Suprapubic skin (tissue), 4 donors: ENCODE measurements at regions not wholly inside any gene's neighbourhood (a gene's known extent, or its start where the extent isn't known, plus 50 kb on each side); places are given as distances from the start of the nearest gene placed in this dataset.
A peak's percentile ranks its signal among the peaks of the same experiment; 100 is the strongest.
"Not testable (repeated sequence)": the region's sequence is repeated elsewhere in the genome, so short reads cannot be mapped to it uniquely, and the experiment has no call there.

ENCODE experiments used
- DNase-seq, 2 donors: peaks; one replicate each; pipeline ENCODE4 v3.0.0-alpha.2; 2019; ENCODE audit warnings: low spot score in 2 of 2
- H3K27ac ChIP-seq: fragments of 200-600 bp; sonication (generic); one replicate; pipeline ENCODE4 v1.5.1; 2019
- H3K27me3 ChIP-seq: fragments of 200-600 bp; sonication (generic); one replicate; pipeline ENCODE4 v1.5.1; 2019
- H3K36me3 ChIP-seq: fragments of 200-600 bp; sonication (generic); one replicate; pipeline ENCODE4 v1.5.1; 2019
- H3K4me1 ChIP-seq: fragments of 200-600 bp; sonication (generic); one replicate; pipeline ENCODE4 v1.5.1; 2019
- H3K4me3 ChIP-seq: fragments of 200-600 bp; sonication (generic); one replicate; pipeline ENCODE4 v1.5.1; 2019; ENCODE audit warnings: mild to moderate bottlenecking
- H3K9me3 ChIP-seq: fragments of 200-600 bp; sonication (generic); one replicate; pipeline ENCODE4 v1.5.1; 2019
- CTCF ChIP-seq, 2 donors: fragments of 200-600 bp in 1 of 2; fragments of 450-650 bp in 1 of 2; sonication (generic) in 1 of 2; IDR thresholded peaks; one replicate each; pipeline ENCODE4 v1.5.1; 2016 to 2019; ENCODE audit warnings: antibody characterized with exemption in 2 of 2, mild to moderate bottlenecking in 1 of 2, moderate library complexity in 1 of 2
- EP300 ChIP-seq: sonication (generic); formaldehyde crosslinking; IDR thresholded peaks from one replicate; pipeline ENCODE4 v1.6.1; 2017; ENCODE audit warnings: antibody characterized with exemption
- POLR2A ChIP-seq, 2 donors: fragments of 450-650 bp; IDR thresholded peaks; one replicate each; pipeline ENCODE4 v1.6.1; 2017; ENCODE audit warnings: antibody characterized with exemption in 2 of 2, mild to moderate bottlenecking in 2 of 2, moderate library complexity in 2 of 2
- POLR2AphosphoS5 ChIP-seq, 3 donors: sonication (generic); formaldehyde crosslinking; IDR thresholded peaks; one replicate each; pipeline ENCODE4 v1.6.1; 2017; ENCODE audit warnings: antibody characterized with exemption in 3 of 3
- WGBS: methylation state at CpG from one replicate; pipeline ENCODE4 v1.1.5; 2018; 5-methylcytosine and 5-hydroxymethylcytosine counted together

GRCh38 chr3:152147748-152148147 is 121.0 kb upstream of the MBNL1 start:
- Histone ChIP-seq H3K27ac (no peak overlapping the region), H3K27me3 (no peaks in the 10 kb centered on the region), H3K4me1 (no peaks in the 10 kb centered on the region), H3K36me3 (no peaks in the 10 kb centered on the region), H3K4me3 (no peak overlapping the region), H3K9me3 (no peaks in the 10 kb centered on the region)
- TF ChIP-seq POLR2A (IDR thresholded peaks at IDR 0.05) = no peak
- no peak for TF ChIP-seq CTCF (IDR thresholded peaks at IDR 0.05)
- TF ChIP-seq POLR2AphosphoS5 (IDR thresholded peaks at IDR 0.05) = no peak
- TF ChIP-seq EP300 = no peak
- DNase-seq = no peak

- Histone ChIP-seq H3K27ac (no peak overlapping the region), H3K27me3 (no peaks in the 10 kb centered on the region), H3K9me3 (no peaks in the 10 kb centered on the region), H3K4me3 (no peak overlapping the region), H3K4me1 (no peaks in the 10 kb centered on the region), H3K36me3 (no peaks in the 10 kb centered on the region)
- TF ChIP-seq CTCF (IDR thresholded peaks at IDR 0.05) (no peak), EP300 (no peak), POLR2AphosphoS5 (IDR thresholded peaks at IDR 0.05) (no peak), POLR2A (IDR thresholded peaks at IDR 0.05) (no peak)
- no peak for DNase-seq
- WGBS = 83% methylated on average over 1 of the region's 1 CpG
Observed at GRCh38 chr3:152148579-152148978, 120.2 kb upstream of the MBNL1 start.

- Histone ChIP-seq H3K4me1 (no peaks in the 10 kb centered on the region), H3K36me3 (no peaks in the 10 kb centered on the region), H3K27me3 (no peaks in the 10 kb centered on the region), H3K27ac (no peak overlapping the region), H3K4me3 (no peak overlapping the region), H3K9me3 (no peaks in the 10 kb centered on the region)
- no peak for DNase-seq
- 64% methylated on average over 1 of the region's 1 CpG for WGBS
- TF ChIP-seq EP300 = no peak
- TF ChIP-seq POLR2A (IDR thresholded peaks at IDR 0.05) = no peak
- TF ChIP-seq POLR2AphosphoS5 (IDR thresholded peaks at IDR 0.05) = no peak
- TF ChIP-seq CTCF (IDR thresholded peaks at IDR 0.05) = no peak
Observed at GRCh38 chr3:152149832-152150231, 118.9 kb upstream of the MBNL1 start.

- H3K4me1 ChIP-seq = no peaks in the 10 kb centered on the region
- peak overlapping the region; percentile 21 for H3K27ac ChIP-seq
- TF ChIP-seq CTCF (IDR thresholded peaks at IDR 0.05) (no peak), EP300 (no peak), POLR2A (IDR thresholded peaks at IDR 0.05) (no peak), POLR2AphosphoS5 (IDR thresholded peaks at IDR 0.05) (no peak)
- H3K9me3 ChIP-seq = no peaks in the 10 kb centered on the region
- no peak for DNase-seq
- no peaks in the 10 kb centered on the region for H3K36me3 ChIP-seq
- WGBS = 44% methylated on average over 8 of the region's 8 CpGs
- H3K4me3 ChIP-seq = no peak overlapping the region
- H3K27me3 ChIP-seq = no peaks in the 10 kb centered on the region
Observed at GRCh38 chr3:152151216-152151876, 117.4 kb upstream of the MBNL1 start.

- H3K4me1 ChIP-seq, H3K4me3 ChIP-seq, DNase-seq, H3K9me3 ChIP-seq, H3K27me3 ChIP-seq, H3K27ac ChIP-seq, H3K36me3 ChIP-seq: not testable (repeated sequence)
- 94% methylated on average over 25 of the region's 42 CpGs for WGBS
Observed at GRCh38 chr3:152151877-152152765, 116.6 kb upstream of the MBNL1 start.

GRCh38 chr3:152153115-152153514 is 115.6 kb upstream of the MBNL1 start:
- DNase-seq, H3K27me3 ChIP-seq: not testable (repeated sequence)

More at GRCh38 chr3:152153115-152153514, 115.6 kb upstream of the MBNL1 start:
- not testable (repeated sequence) for H3K4me1 ChIP-seq, H3K36me3 ChIP-seq, H3K27ac ChIP-seq, H3K4me3 ChIP-seq, H3K9me3 ChIP-seq
- whole genome bisulfite sequencing = 95% methylated on average over 5 of the region's 5 CpGs
